ENCODE measurements at regions not wholly inside any gene's neighbourhood (a gene's known extent, or its start where the extent isn't known, plus 50 kb on each side); places are given as distances from the start of the nearest gene placed in this dataset.

GRCh38 chr1:81453367-81453703, 347.4 kb upstream of the ADGRL2 start:
- no peak for TF ChIP-seq CTCF (IDR thresholded peaks at IDR 0.05)
- no peak for TF ChIP-seq POLR2AphosphoS5 (IDR thresholded peaks at IDR 0.05)

All from breast epithelium (tissue), 3 donors.